ENCODE measurements at regions not wholly inside any gene's neighbourhood (a gene's known extent, or its start where the extent isn't known, plus 50 kb on each side); places are given as distances from the start of the nearest gene placed in this dataset.

DNA sequence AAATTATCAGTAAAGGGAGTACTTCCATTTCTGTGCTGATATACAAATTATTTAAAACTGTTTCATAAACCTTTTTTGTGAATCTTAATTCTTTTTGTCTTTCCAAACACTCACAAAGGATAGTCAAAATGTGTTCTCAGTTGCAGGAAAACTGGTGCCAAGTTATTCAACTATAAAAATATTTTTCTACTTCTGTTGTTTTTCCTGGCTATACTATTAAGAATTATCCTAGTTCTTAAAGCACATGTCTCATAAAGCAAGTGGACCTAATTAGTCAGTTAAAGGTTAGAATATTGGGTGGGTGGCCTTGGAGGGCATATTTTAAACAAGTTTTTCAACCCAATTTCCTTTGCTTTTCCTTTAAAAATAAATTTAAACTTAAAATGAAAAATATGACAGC lies 1460.3 kb upstream of the SLC10A2 start:
- TF ChIP-seq POLR2AphosphoS5 (IDR thresholded peaks at IDR 0.05; ENCODE audit: low read depth, low read length) (no peak), EP300 (IDR thresholded peaks at IDR 0.05; ENCODE audit: borderline replicate concordance in 1 of 2, low read depth in 2 of 2, low read length in 2 of 2) (no peak), POLR2A (IDR thresholded peaks at IDR 0.05; ENCODE audit: control extremely low read depth in 1 of 2, low read depth in 2 of 2, low read length in 2 of 2) (no peak), RAD21 (IDR thresholded peaks at IDR 0.05 in 1 of 2, conservative IDR thresholded peaks at IDR 0.05 in 1 of 2; ENCODE audit: low read depth in 2 of 2, low read length in 2 of 2) (no peak), CBX5 (IDR thresholded peaks at IDR 0.05; ENCODE audit: low read depth, low read length) (no peak), CEBPB (IDR thresholded peaks at IDR 0.05; ENCODE audit: low read depth, low read length) (no peak), TAF1 (IDR thresholded peaks at IDR 0.05; ENCODE audit: low read depth, low read length) (no peak)
- TF ChIP-seq, protein P1, sequence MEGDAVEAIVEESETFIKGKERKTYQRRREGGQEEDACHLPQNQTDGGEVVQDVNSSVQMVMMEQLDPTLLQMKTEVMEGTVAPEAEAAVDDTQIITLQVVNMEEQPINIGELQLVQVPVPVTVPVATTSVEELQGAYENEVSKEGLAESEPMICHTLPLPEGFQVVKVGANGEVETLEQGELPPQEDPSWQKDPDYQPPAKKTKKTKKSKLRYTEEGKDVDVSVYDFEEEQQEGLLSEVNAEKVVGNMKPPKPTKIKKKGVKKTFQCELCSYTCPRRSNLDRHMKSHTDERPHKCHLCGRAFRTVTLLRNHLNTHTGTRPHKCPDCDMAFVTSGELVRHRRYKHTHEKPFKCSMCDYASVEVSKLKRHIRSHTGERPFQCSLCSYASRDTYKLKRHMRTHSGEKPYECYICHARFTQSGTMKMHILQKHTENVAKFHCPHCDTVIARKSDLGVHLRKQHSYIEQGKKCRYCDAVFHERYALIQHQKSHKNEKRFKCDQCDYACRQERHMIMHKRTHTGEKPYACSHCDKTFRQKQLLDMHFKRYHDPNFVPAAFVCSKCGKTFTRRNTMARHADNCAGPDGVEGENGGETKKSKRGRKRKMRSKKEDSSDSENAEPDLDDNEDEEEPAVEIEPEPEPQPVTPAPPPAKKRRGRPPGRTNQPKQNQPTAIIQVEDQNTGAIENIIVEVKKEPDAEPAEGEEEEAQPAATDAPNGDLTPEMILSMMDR (IDR thresholded peaks at IDR 0.05; ENCODE audit: control extremely low read depth in 1 of 3, insufficient read depth in 1 of 3, low read depth in 1 of 3, low read length in 3 of 3) = no peak
